WERI-Rb-1 (cell line): ENCODE measurements at regions not wholly inside any gene's neighbourhood (a gene's known extent, or its start where the extent isn't known, plus 50 kb on each side); places are given as distances from the start of the nearest gene placed in this dataset.

Experiments used
- DNase-seq: peaks from one replicate; pipeline ENCODE4 v3.0.0-alpha.2; 2020
- H3K27ac ChIP-seq: fragments of 250-450 bp; sonication (Bioruptor Pico); 2 replicates; pipeline ENCODE4 v1.5.1; 2020; ENCODE audit warnings: mild to moderate bottlenecking, moderate library complexity
- H3K27me3 ChIP-seq: fragments of 250-450 bp; sonication (Bioruptor Pico); 2 replicates; pipeline ENCODE4 v1.5.1; 2021; ENCODE audit warnings: mild to moderate bottlenecking, low read depth, moderate library complexity; ENCODE audit not compliant: insufficient read depth, severe bottlenecking
- H3K36me3 ChIP-seq: fragments of 250-450 bp; sonication (Bioruptor Pico); 2 replicates; pipeline ENCODE4 v1.5.1; 2020; ENCODE audit warnings: mild to moderate bottlenecking, moderate library complexity
- H3K4me3 ChIP-seq: 2 replicates; pipeline ENCODE4 v1.5.1; 2011; ENCODE audit warnings: low read depth, mild to moderate bottlenecking, control low read depth, low read length
- H3K9me3 ChIP-seq: fragments of 250-450 bp; sonication (Bioruptor Pico); 2 replicates; pipeline ENCODE4 v1.5.1; 2021; ENCODE audit warnings: mild to moderate bottlenecking, moderate library complexity; ENCODE audit not compliant: severe bottlenecking
- TF ChIP-seq, protein P1 (sequence below): IDR thresholded peaks from 2 replicates; pipeline ENCODE4 v1.5.1; 2011; ENCODE audit warnings: low read depth, mild to moderate bottlenecking, control low read depth, inconsistent platforms, low read length

DNA sequence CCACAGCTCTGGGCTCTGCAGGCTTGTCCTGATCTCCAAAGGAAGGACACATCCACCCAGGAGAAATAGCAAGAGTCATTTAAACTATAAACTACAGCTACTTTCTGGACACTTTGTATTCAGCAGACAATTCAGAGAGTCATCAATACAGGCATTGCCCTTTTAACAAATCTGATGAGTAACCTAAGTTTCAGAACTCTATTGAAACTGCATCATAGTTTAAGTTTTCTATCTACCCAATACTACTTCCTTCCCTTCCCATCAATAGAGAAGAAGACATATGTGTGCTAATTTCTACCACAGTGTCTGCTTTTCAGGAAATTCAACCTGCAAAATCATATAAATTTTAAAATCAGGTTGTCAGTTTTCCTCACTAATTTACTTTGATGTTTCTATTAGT, 736.5 kb downstream of the IGSF11 start:
- no peaks in the 10 kb centered on the region for H3K36me3 ChIP-seq
- H3K27ac ChIP-seq, result no peak overlapping the region
- H3K27me3 ChIP-seq, result peaks cover 3% of the 10 kb centered on the region
- H3K4me3 ChIP-seq, result no peak overlapping the region
- no peak for DNase-seq
- H3K9me3 ChIP-seq, result no peaks in the 10 kb centered on the region
- TF ChIP-seq, protein P1, sequence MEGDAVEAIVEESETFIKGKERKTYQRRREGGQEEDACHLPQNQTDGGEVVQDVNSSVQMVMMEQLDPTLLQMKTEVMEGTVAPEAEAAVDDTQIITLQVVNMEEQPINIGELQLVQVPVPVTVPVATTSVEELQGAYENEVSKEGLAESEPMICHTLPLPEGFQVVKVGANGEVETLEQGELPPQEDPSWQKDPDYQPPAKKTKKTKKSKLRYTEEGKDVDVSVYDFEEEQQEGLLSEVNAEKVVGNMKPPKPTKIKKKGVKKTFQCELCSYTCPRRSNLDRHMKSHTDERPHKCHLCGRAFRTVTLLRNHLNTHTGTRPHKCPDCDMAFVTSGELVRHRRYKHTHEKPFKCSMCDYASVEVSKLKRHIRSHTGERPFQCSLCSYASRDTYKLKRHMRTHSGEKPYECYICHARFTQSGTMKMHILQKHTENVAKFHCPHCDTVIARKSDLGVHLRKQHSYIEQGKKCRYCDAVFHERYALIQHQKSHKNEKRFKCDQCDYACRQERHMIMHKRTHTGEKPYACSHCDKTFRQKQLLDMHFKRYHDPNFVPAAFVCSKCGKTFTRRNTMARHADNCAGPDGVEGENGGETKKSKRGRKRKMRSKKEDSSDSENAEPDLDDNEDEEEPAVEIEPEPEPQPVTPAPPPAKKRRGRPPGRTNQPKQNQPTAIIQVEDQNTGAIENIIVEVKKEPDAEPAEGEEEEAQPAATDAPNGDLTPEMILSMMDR, result no peak

DNA sequence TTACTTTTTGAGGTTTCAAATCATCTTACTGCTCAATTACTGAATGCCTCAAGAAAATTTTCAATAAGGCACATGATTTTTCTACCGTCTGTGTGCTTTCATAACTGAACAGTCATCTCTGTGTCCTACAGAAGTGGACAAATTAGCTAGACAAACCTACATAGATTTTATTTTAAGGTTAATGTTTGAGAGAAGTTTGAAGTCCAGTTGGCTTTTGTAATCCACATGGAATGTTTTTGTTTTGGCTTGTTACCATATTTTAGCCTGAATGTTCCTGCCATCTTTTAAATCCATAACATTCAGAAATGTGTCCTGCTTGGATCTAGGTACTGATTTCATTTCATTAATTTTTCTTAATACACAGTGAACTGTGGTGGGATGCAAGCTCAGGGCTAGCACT, 730.1 kb downstream of the IGSF11 start:
- no peaks in the 10 kb centered on the region for H3K9me3 ChIP-seq
- no peak for DNase-seq
- H3K27ac ChIP-seq, result no peak overlapping the region
- H3K27me3 ChIP-seq, result peaks cover 9% of the 10 kb centered on the region
- H3K4me3 ChIP-seq, result no peak overlapping the region
- no peaks in the 10 kb centered on the region for H3K36me3 ChIP-seq
- TF ChIP-seq, protein P1, result no peak

DNA sequence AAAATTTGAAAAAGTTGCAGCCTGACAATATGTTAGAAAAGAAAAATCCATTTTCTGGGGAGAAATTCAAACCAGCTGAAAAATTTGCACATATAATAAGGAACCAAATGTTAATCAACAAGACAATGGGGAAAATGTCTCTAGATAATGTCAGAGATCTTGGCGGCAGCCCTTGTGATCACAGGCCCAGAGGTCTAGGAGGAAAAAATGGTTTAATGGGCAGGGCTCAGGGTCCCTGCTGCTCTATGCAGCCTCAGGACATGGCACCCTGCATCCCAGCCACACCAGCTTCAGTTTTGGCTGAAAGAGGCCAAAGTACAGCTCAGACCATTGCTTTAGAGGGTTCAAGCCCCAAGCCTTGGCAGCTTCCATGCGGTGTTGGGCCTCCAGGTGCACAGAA, 701.9 kb downstream of the IGSF11 start:
- H3K27me3 ChIP-seq, result no peaks in the 10 kb centered on the region
- H3K36me3 ChIP-seq, result no peaks in the 10 kb centered on the region
- no peak overlapping the region for H3K27ac ChIP-seq
- TF ChIP-seq, protein P1, result no peak
- no peak overlapping the region for H3K4me3 ChIP-seq
- peaks cover 3% of the 10 kb centered on the region for H3K9me3 ChIP-seq
- DNase-seq, result no peak

DNA sequence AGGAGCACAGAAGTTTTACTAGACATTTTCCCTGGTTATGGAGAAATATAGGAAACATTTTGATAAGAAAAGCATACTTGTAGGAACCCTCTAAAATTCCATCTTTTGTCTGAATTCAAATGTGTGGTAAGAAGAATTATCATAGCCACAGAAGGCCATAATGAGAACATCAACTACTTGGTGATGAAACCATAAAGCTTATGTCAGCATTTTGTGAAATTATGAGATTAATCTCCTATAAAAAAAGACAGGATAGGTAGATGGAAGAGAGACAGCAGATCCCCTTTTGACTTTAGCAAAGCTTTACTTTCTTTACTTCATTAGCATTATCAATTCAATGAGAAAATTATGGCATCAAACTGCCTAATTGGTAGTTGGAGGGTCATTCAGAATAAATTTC, 697.0 kb downstream of the IGSF11 start:
- Histone ChIP-seq H3K4me3 (no peak overlapping the region), H3K9me3 (no peaks in the 10 kb centered on the region), H3K27ac (no peak overlapping the region), H3K36me3 (no peaks in the 10 kb centered on the region), H3K27me3 (peaks cover 8% of the 10 kb centered on the region)
- TF ChIP-seq, protein P1, result no peak
- no peak for DNase-seq

DNA sequence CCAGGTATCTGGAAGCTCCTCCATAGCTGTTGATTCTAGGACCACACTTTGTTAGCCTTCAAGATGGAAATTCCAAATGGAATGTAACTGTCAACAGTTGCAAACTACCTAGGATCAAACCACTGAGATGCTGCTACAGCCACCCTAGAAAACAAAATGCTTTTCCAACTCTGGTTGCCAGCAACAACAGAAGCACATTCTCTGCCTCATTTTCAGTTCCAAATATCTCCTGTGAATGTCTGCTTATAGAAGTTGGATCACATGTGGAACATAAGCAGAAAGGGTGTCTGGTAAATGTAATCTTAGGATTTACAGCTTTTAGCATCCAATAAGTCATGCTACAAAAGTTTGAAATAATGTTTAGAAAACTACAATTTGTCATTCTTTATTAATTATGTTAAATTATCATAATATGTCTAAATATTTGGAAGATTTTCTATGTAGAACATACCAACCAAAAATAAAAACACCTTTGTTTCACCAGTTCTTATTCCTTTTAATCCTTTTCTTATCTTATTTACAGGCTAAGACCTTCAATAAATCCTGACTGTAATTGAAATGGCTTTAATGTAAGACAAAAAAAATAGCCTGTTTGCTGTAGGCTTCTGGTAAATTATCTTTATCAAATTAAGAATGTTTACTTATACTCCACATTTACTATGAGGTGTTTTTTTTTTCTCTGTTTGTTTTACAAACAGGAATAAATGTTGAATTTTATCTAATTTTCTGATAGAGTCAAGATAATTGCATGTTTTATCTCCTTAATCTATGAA, 687.1 kb downstream of the IGSF11 start:
- no peaks in the 10 kb centered on the region for H3K36me3 ChIP-seq
- no peak for DNase-seq
- H3K4me3 ChIP-seq, result no peak overlapping the region
- TF ChIP-seq, protein P1, result no peak
- H3K9me3 ChIP-seq, result no peaks in the 10 kb centered on the region
- H3K27me3 ChIP-seq, result peaks cover 12% of the 10 kb centered on the region
- H3K27ac ChIP-seq, result no peak overlapping the region

DNA sequence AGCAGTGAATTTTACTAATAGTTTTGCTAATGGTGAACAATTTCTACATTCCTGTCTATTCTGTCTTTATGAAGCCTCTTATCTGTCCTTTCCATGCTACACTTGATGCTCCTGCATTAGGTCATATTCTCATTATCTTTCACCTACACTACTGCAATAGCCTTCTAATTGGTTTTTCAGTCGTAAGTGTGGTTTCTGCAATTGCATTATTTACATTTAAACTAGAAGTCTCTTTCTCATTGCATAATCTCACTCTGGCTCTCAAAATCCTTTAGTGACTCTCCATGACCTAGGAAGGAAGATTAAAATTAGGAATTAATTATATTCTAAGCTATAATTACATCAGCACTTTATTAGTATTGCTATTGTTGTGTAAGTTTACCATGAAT, 686.5 kb downstream of the IGSF11 start:
- Histone ChIP-seq H3K36me3 (no peaks in the 10 kb centered on the region), H3K27ac (no peak overlapping the region), H3K9me3 (no peaks in the 10 kb centered on the region), H3K27me3 (peaks cover 12% of the 10 kb centered on the region), H3K4me3 (no peak overlapping the region)
- no peak for DNase-seq
- TF ChIP-seq, protein P1, result no peak
